Neural cell (in vitro differentiated cells): ENCODE measurements at regions not wholly inside any gene's neighbourhood (a gene's known extent, or its start where the extent isn't known, plus 50 kb on each side); places are given as distances from the start of the nearest gene placed in this dataset.

ENCODE experiments used
- H2AFZ ChIP-seq: fragments of 200-600, 300-800 bp; sonication (generic), shearing (Covaris generic); 2 replicates; pipeline ENCODE4 v1.6.0; 2014; ENCODE audit warnings: low read depth, mild to moderate bottlenecking, antibody characterized with exemption, low read length, moderate library complexity
- H3F3A ChIP-seq: fragments of 200-600 bp; shearing (Covaris generic); 2 replicates; pipeline ENCODE4 v1.6.1; 2016; ENCODE audit warnings: mild to moderate bottlenecking, moderate library complexity, mixed read lengths, antibody characterized with exemption, low read length; ENCODE audit not compliant: insufficient read depth, poor library complexity, severe bottlenecking
- H3K27ac ChIP-seq: fragments of 200-600, 300-800 bp; sonication (generic), shearing (Covaris generic); 2 replicates; pipeline ENCODE4 v1.5.1; 2014; ENCODE audit warnings: mild to moderate bottlenecking, low read length, moderate library complexity
- H3K27me3 ChIP-seq: fragments of 300-800, 200-600 bp; sonication (generic), shearing (Covaris generic); 2 replicates; pipeline ENCODE4 v1.6.0; 2014; ENCODE audit warnings: mild to moderate bottlenecking, low read depth, low read length, moderate library complexity; ENCODE audit not compliant: insufficient read depth
- H3K36me3 ChIP-seq: fragments of 300-800, 200-600 bp; sonication (generic), shearing (Covaris generic); 2 replicates; pipeline ENCODE4 v1.5.1; 2014; ENCODE audit warnings: mild to moderate bottlenecking, antibody characterized with exemption, low read length, moderate library complexity; ENCODE audit not compliant: insufficient read depth
- H3K4me2 ChIP-seq: fragments of 300-800, 200-600 bp; sonication (generic), shearing (Covaris generic); 2 replicates; pipeline ENCODE4 v1.6.0; 2014; ENCODE audit warnings: mild to moderate bottlenecking, low read length
- H3K4me3 ChIP-seq: fragments of 300-800, 200-600 bp; sonication (generic), shearing (Covaris generic); 2 replicates; pipeline ENCODE4 v1.5.1; 2014; ENCODE audit warnings: mild to moderate bottlenecking, low read length, moderate library complexity
- H3K79me2 ChIP-seq: fragments of 200-600 bp; shearing (Covaris generic); replicated peaks from 2 replicates; pipeline ENCODE4 v1.6.0; 2014; ENCODE audit warnings: mild to moderate bottlenecking, low read length, moderate library complexity; ENCODE audit not compliant: insufficient read depth
- H3K9ac ChIP-seq: fragments of 300-800, 200-600 bp; sonication (generic), shearing (Covaris generic); 2 replicates; pipeline ENCODE4 v1.6.1; 2016; ENCODE audit warnings: mild to moderate bottlenecking, low read length, mixed read lengths
- H3K9me2 ChIP-seq: fragments of 200-600 bp; shearing (Covaris generic); 2 replicates; pipeline ENCODE4 v1.6.1; 2016; ENCODE audit warnings: mild to moderate bottlenecking, low read length, mixed read lengths; ENCODE audit not compliant: insufficient read depth
- H3K9me3 ChIP-seq: fragments of 200-600, 300-800 bp; sonication (generic), shearing (Covaris generic); 2 replicates; pipeline ENCODE4 v1.6.1; 2016; ENCODE audit warnings: mild to moderate bottlenecking, mixed run types, low read length, moderate library complexity, mixed read lengths
- H4K20me1 ChIP-seq: fragments of 200-600 bp; shearing (Covaris generic); 2 replicates; pipeline ENCODE4 v1.6.1; 2016; ENCODE audit warnings: mild to moderate bottlenecking, mixed run types; ENCODE audit not compliant: insufficient read depth
- EP300 ChIP-seq: fragments of 450-650 bp; conservative IDR thresholded peaks from 2 replicates; pipeline ENCODE4 v1.6.1; 2014; ENCODE audit warnings: antibody characterized with exemption, mild to moderate bottlenecking, moderate library complexity; ENCODE audit not compliant: poor library complexity, severe bottlenecking
- EZH2 ChIP-seq: fragments of 200-600, 300-800 bp; shearing (Covaris generic), sonication (generic); IDR thresholded peaks from 2 replicates; pipeline ENCODE4 v1.6.1; 2014; ENCODE audit warnings: antibody characterized with exemption, low read length, borderline replicate concordance, mild to moderate bottlenecking; ENCODE audit not compliant: insufficient read depth, poor library complexity, severe bottlenecking
- MXI1 ChIP-seq: fragments of 450-650 bp; conservative IDR thresholded peaks from 2 replicates; pipeline ENCODE4 v1.6.1; 2014; ENCODE audit warnings: antibody characterized with exemption, mild to moderate bottlenecking; ENCODE audit not compliant: poor library complexity, severe bottlenecking
- POLR2AphosphoS5 ChIP-seq: IDR thresholded peaks from 2 replicates; pipeline ENCODE4 v1.6.1; 2012
- RAD21 ChIP-seq: fragments of 450-650 bp; conservative IDR thresholded peaks from 2 replicates; pipeline ENCODE4 v1.6.1; 2014; ENCODE audit warnings: antibody characterized with exemption, mild to moderate bottlenecking, moderate library complexity
- SMC3 ChIP-seq: fragments of 450-650 bp; conservative IDR thresholded peaks from 2 replicates; pipeline ENCODE4 v1.6.1; 2014; ENCODE audit warnings: antibody characterized with exemption, mild to moderate bottlenecking, moderate library complexity; ENCODE audit not compliant: poor library complexity
- TAF1 ChIP-seq: IDR thresholded peaks from 2 replicates; pipeline ENCODE4 v1.6.1; 2012; ENCODE audit warnings: low read depth
- TF ChIP-seq, protein P1 (sequence below): fragments of 450-650 bp; IDR thresholded peaks from 2 replicates; pipeline ENCODE4 v1.5.1; 2014; ENCODE audit warnings: antibody characterized with exemption, mild to moderate bottlenecking, moderate library complexity; ENCODE audit not compliant: poor library complexity, severe bottlenecking
- TF ChIP-seq, protein P2 (sequence below): IDR thresholded peaks from 2 replicates; pipeline ENCODE4 v1.6.1; 2012; ENCODE audit warnings: borderline replicate concordance

DNA sequence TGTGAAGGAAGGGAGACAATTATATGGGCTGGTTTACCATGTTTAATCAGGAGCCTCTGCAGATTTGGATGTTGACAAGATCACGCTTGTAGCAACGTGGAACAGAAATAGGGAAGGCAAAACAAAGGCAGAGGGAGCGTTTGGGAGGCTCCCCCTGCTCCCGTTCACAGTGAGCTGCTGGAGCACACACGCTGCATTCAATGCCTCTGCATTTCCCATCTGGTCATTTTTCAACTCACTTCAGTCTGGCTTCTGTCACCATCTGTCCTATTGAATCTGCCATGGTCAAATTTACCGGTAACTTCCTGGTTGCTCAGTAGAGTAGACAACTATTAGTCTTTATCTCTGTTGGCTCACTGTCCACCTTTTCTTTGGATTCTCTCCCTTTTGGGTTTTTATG lies 91.0 kb downstream of the NHLRC3 start:
- Histone ChIP-seq H3K4me2 (no peak overlapping the region), H3K9me2 (no peaks in the 10 kb centered on the region), H3K27me3 (no peaks in the 10 kb centered on the region), H3K4me3 (no peak overlapping the region), H3K27ac (no peak overlapping the region), H3K36me3 (no peaks in the 10 kb centered on the region), H3K9me3 (no peaks in the 10 kb centered on the region), H4K20me1 (no peaks in the 10 kb centered on the region), H3K9ac (no peak overlapping the region), H2AFZ (no peak overlapping the region), H3K79me2 (no peaks in the 10 kb centered on the region), H3F3A (no peaks in the 10 kb centered on the region)
- no peak for TF ChIP-seq EP300
- no peak for TF ChIP-seq RAD21
- no peak for TF ChIP-seq SMC3
- TF ChIP-seq, protein P1, sequence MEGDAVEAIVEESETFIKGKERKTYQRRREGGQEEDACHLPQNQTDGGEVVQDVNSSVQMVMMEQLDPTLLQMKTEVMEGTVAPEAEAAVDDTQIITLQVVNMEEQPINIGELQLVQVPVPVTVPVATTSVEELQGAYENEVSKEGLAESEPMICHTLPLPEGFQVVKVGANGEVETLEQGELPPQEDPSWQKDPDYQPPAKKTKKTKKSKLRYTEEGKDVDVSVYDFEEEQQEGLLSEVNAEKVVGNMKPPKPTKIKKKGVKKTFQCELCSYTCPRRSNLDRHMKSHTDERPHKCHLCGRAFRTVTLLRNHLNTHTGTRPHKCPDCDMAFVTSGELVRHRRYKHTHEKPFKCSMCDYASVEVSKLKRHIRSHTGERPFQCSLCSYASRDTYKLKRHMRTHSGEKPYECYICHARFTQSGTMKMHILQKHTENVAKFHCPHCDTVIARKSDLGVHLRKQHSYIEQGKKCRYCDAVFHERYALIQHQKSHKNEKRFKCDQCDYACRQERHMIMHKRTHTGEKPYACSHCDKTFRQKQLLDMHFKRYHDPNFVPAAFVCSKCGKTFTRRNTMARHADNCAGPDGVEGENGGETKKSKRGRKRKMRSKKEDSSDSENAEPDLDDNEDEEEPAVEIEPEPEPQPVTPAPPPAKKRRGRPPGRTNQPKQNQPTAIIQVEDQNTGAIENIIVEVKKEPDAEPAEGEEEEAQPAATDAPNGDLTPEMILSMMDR: no peak
- no peak for TF ChIP-seq EZH2
- no peak for TF ChIP-seq POLR2AphosphoS5
- TF ChIP-seq TAF1: no peak
- TF ChIP-seq, protein P2, sequence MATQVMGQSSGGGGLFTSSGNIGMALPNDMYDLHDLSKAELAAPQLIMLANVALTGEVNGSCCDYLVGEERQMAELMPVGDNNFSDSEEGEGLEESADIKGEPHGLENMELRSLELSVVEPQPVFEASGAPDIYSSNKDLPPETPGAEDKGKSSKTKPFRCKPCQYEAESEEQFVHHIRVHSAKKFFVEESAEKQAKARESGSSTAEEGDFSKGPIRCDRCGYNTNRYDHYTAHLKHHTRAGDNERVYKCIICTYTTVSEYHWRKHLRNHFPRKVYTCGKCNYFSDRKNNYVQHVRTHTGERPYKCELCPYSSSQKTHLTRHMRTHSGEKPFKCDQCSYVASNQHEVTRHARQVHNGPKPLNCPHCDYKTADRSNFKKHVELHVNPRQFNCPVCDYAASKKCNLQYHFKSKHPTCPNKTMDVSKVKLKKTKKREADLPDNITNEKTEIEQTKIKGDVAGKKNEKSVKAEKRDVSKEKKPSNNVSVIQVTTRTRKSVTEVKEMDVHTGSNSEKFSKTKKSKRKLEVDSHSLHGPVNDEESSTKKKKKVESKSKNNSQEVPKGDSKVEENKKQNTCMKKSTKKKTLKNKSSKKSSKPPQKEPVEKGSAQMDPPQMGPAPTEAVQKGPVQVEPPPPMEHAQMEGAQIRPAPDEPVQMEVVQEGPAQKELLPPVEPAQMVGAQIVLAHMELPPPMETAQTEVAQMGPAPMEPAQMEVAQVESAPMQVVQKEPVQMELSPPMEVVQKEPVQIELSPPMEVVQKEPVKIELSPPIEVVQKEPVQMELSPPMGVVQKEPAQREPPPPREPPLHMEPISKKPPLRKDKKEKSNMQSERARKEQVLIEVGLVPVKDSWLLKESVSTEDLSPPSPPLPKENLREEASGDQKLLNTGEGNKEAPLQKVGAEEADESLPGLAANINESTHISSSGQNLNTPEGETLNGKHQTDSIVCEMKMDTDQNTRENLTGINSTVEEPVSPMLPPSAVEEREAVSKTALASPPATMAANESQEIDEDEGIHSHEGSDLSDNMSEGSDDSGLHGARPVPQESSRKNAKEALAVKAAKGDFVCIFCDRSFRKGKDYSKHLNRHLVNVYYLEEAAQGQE: no peak
- TF ChIP-seq MXI1: no peak

DNA sequence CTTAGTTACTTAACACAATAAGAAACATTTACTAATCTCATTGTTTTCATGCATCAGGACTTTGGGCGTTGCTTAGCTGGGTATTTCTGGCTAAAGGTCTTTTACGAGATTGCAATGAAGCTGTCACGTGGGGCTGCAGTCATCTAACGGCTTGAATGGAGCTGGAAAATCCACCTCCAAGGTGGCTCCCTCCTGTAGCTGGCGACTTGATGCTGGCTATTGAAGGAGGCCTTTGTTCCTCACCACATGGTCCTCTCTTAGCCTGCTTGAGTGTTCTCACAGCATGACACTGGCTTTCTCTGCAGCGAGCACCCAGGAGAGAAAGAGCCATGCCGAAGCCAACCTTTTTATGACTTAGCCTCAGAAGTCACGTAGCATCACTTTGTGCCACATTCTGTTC lies 92.0 kb downstream of the NHLRC3 start:
- no peak overlapping the region for H2AFZ ChIP-seq
- TF ChIP-seq MXI1 (no peak), POLR2AphosphoS5 (no peak), EP300 (no peak), TAF1 (no peak)
- TF ChIP-seq, protein P1: no peak
- H3K9me2 ChIP-seq: peaks cover 3% of the 10 kb centered on the region
- H3F3A ChIP-seq: no peaks in the 10 kb centered on the region
- no peaks in the 10 kb centered on the region for H4K20me1 ChIP-seq
- no peak overlapping the region for H3K9ac ChIP-seq
- no peaks in the 10 kb centered on the region for H3K9me3 ChIP-seq
- H3K27me3 ChIP-seq: no peaks in the 10 kb centered on the region
- no peaks in the 10 kb centered on the region for H3K79me2 ChIP-seq
- H3K4me3 ChIP-seq: no peak overlapping the region
- no peak overlapping the region for H3K4me2 ChIP-seq
- H3K27ac ChIP-seq: no peak overlapping the region
- no peaks in the 10 kb centered on the region for H3K36me3 ChIP-seq
